ENCODE measurements at regions not wholly inside any gene's neighbourhood (a gene's known extent, or its start where the extent isn't known, plus 50 kb on each side); places are given as distances from the start of the nearest gene placed in this dataset.

- no peak overlapping the region for H3K9ac ChIP-seq
- no peaks in the 10 kb centered on the region for H3K79me2 ChIP-seq (ENCODE audit: insufficient read depth)
- no peaks in the 10 kb centered on the region for H3K27me3 ChIP-seq (replicated peaks; ENCODE audit: insufficient read depth)
- H3K9me2 ChIP-seq (ENCODE audit: insufficient read depth), result no peaks in the 10 kb centered on the region
- no peak overlapping the region for H3K4me2 ChIP-seq (ENCODE audit: unreplicated experiment)
- H3K9me3 ChIP-seq (ENCODE audit: low read depth), result no peaks in the 10 kb centered on the region
- no peak overlapping the region for H3K4me3 ChIP-seq
- in situ Hi-C loops (cut with MboI), result no loop called here
- TF ChIP-seq EZH2 (IDR thresholded peaks at IDR 0.05; ENCODE audit: insufficient read depth, poor library complexity, severe bottlenecking), result no peak
- no peak for TF ChIP-seq EZH2phosphoT487 (IDR thresholded peaks at IDR 0.05; ENCODE audit: insufficient read depth, low read depth)
- H3K4me1 ChIP-seq (ENCODE audit: insufficient read depth), result no peaks in the 10 kb centered on the region
- no peaks in the 10 kb centered on the region for H3F3A ChIP-seq (ENCODE audit: insufficient read depth)
- no peak for DNase-seq
- no peak overlapping the region for H3K27ac ChIP-seq
- no peak overlapping the region for H2AFZ ChIP-seq
- 84 to 85% methylated on average over 17 of the region's 17 CpGs for WGBS, 2 experiments (ENCODE audit: low coverage in 1 of 2, low lambda C conversion rate in 2 of 2, missing lambda C conversion rate in 2 of 2)
- H4K20me1 ChIP-seq (ENCODE audit: insufficient read depth), result no peaks in the 10 kb centered on the region
- no peaks in the 10 kb centered on the region for H3K36me3 ChIP-seq (ENCODE audit: low read depth)
Measured at GRCh38 chr6:21383450-21384085, 210.0 kb upstream of the SOX4 start.

- WGBS, 2 experiments (ENCODE audit: low coverage in 1 of 2, low lambda C conversion rate in 2 of 2, missing lambda C conversion rate in 2 of 2), result 59 to 66% methylated on average over 8 of the region's 8 CpGs
- in situ Hi-C loops (cut with MboI), result no loop called here
- H2AFZ ChIP-seq, result no peak overlapping the region
Measured at GRCh38 chr6:21384216-21384615, 209.3 kb upstream of the SOX4 start.

GRCh38 chr6:21386744-21387143 lies 206.8 kb upstream of the SOX4 start:
- Histone ChIP-seq H3K27me3 (replicated peaks; ENCODE audit: insufficient read depth) (no peaks in the 10 kb centered on the region), H2AFZ (no peak overlapping the region), H3K36me3 (ENCODE audit: low read depth) (no peaks in the 10 kb centered on the region), H3K4me3 (no peak overlapping the region), H4K20me1 (ENCODE audit: insufficient read depth) (no peaks in the 10 kb centered on the region), H3K9me3 (ENCODE audit: low read depth) (no peaks in the 10 kb centered on the region), H3K9ac (no peak overlapping the region), H3K4me1 (ENCODE audit: insufficient read depth) (no peaks in the 10 kb centered on the region), H3K27ac (no peak overlapping the region), H3K4me2 (ENCODE audit: unreplicated experiment) (no peak overlapping the region), H3K79me2 (ENCODE audit: insufficient read depth) (no peaks in the 10 kb centered on the region), H3K9me2 (ENCODE audit: insufficient read depth) (no peaks in the 10 kb centered on the region), H3F3A (ENCODE audit: insufficient read depth) (no peaks in the 10 kb centered on the region)
- in situ Hi-C loops (cut with MboI), result no loop called here
- DNase-seq, result no peak
- WGBS, 2 experiments (ENCODE audit: low coverage in 1 of 2, low lambda C conversion rate in 2 of 2, missing lambda C conversion rate in 2 of 2), result 95 to 100% methylated on average over 2 of the region's 2 CpGs
- TF ChIP-seq EZH2phosphoT487 (IDR thresholded peaks at IDR 0.05; ENCODE audit: insufficient read depth, low read depth) (no peak), EZH2 (IDR thresholded peaks at IDR 0.05; ENCODE audit: insufficient read depth, poor library complexity, severe bottlenecking) (no peak)

More at GRCh38 chr6:21384216-21384615, 209.3 kb upstream of the SOX4 start:
- Histone ChIP-seq H3K27me3 (replicated peaks; ENCODE audit: insufficient read depth) (no peaks in the 10 kb centered on the region), H3K79me2 (ENCODE audit: insufficient read depth) (no peaks in the 10 kb centered on the region), H3K4me1 (ENCODE audit: insufficient read depth) (no peaks in the 10 kb centered on the region), H3K9me3 (ENCODE audit: low read depth) (no peaks in the 10 kb centered on the region), H3K4me3 (no peak overlapping the region), H4K20me1 (ENCODE audit: insufficient read depth) (no peaks in the 10 kb centered on the region), H3K9me2 (ENCODE audit: insufficient read depth) (no peaks in the 10 kb centered on the region), H3K36me3 (ENCODE audit: low read depth) (no peaks in the 10 kb centered on the region), H3F3A (ENCODE audit: insufficient read depth) (no peaks in the 10 kb centered on the region), H3K27ac (no peak overlapping the region), H3K9ac (no peak overlapping the region), H3K4me2 (ENCODE audit: unreplicated experiment) (no peak overlapping the region)
- no peak for DNase-seq
- no peak for TF ChIP-seq EZH2phosphoT487 (IDR thresholded peaks at IDR 0.05; ENCODE audit: insufficient read depth, low read depth)
- no peak for TF ChIP-seq EZH2 (IDR thresholded peaks at IDR 0.05; ENCODE audit: insufficient read depth, poor library complexity, severe bottlenecking)

GRCh38 chr6:21390532-21391213 lies 202.9 kb upstream of the SOX4 start:
- no peak for TF ChIP-seq EZH2phosphoT487 (IDR thresholded peaks at IDR 0.05; ENCODE audit: insufficient read depth, low read depth)
- no peak for TF ChIP-seq EZH2 (IDR thresholded peaks at IDR 0.05; ENCODE audit: insufficient read depth, poor library complexity, severe bottlenecking)
- Histone ChIP-seq H2AFZ (no peak overlapping the region), H3K27ac (no peak overlapping the region), H4K20me1 (ENCODE audit: insufficient read depth) (no peaks in the 10 kb centered on the region), H3K27me3 (replicated peaks; ENCODE audit: insufficient read depth) (no peaks in the 10 kb centered on the region), H3K79me2 (ENCODE audit: insufficient read depth) (no peaks in the 10 kb centered on the region), H3K4me2 (ENCODE audit: unreplicated experiment) (no peak overlapping the region), H3K36me3 (ENCODE audit: low read depth) (no peaks in the 10 kb centered on the region), H3F3A (ENCODE audit: insufficient read depth) (no peaks in the 10 kb centered on the region), H3K9ac (no peak overlapping the region), H3K4me3 (no peak overlapping the region), H3K9me2 (ENCODE audit: insufficient read depth) (no peaks in the 10 kb centered on the region), H3K4me1 (ENCODE audit: insufficient read depth) (no peaks in the 10 kb centered on the region), H3K9me3 (ENCODE audit: low read depth) (no peaks in the 10 kb centered on the region)
- in situ Hi-C loops (cut with MboI), result no loop called here
- 83 to 85% methylated on average over 5 of the region's 5 CpGs for WGBS, 2 experiments (ENCODE audit: low coverage in 1 of 2, low lambda C conversion rate in 2 of 2, missing lambda C conversion rate in 2 of 2)
- no peak for DNase-seq

All from GM23248 (cell line).